ENCODE measurements at regions not wholly inside any gene's neighbourhood (a gene's known extent, or its start where the extent isn't known, plus 50 kb on each side); places are given as distances from the start of the nearest gene placed in this dataset.

DNA sequence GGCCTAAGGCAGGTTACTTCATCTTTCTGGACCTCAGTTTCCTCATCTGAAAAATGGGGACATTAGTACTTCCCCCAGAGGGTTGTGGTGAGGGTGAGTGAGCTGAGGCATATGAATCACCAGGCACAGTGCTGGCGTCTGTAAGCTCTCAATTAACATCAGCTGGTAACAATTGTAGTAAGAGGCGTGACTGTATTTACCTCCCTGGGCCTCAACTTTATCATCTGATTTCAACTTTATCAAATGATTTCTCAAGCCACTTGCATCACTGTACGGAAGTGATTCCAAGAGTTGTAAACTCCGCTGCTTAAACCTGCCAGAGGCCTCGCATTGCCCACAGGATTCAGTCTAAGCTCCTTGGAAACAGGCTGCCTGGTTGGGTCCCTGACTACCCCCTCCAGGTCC, 53.6 kb upstream of the PKDCC start:
- TF ChIP-seq POLR2A (IDR thresholded peaks at IDR 0.05) = no peak
- TF ChIP-seq, protein P1, sequence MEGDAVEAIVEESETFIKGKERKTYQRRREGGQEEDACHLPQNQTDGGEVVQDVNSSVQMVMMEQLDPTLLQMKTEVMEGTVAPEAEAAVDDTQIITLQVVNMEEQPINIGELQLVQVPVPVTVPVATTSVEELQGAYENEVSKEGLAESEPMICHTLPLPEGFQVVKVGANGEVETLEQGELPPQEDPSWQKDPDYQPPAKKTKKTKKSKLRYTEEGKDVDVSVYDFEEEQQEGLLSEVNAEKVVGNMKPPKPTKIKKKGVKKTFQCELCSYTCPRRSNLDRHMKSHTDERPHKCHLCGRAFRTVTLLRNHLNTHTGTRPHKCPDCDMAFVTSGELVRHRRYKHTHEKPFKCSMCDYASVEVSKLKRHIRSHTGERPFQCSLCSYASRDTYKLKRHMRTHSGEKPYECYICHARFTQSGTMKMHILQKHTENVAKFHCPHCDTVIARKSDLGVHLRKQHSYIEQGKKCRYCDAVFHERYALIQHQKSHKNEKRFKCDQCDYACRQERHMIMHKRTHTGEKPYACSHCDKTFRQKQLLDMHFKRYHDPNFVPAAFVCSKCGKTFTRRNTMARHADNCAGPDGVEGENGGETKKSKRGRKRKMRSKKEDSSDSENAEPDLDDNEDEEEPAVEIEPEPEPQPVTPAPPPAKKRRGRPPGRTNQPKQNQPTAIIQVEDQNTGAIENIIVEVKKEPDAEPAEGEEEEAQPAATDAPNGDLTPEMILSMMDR (IDR thresholded peaks at IDR 0.05) = no peak

All from uterus (tissue), 2 donors.